ENCODE measurements at regions not wholly inside any gene's neighbourhood (a gene's known extent, or its start where the extent isn't known, plus 50 kb on each side); places are given as distances from the start of the nearest gene placed in this dataset.
"Not testable (repeated sequence)": the region's sequence is repeated elsewhere in the genome, so short reads cannot be mapped to it uniquely, and the experiment has no call there.

DNA sequence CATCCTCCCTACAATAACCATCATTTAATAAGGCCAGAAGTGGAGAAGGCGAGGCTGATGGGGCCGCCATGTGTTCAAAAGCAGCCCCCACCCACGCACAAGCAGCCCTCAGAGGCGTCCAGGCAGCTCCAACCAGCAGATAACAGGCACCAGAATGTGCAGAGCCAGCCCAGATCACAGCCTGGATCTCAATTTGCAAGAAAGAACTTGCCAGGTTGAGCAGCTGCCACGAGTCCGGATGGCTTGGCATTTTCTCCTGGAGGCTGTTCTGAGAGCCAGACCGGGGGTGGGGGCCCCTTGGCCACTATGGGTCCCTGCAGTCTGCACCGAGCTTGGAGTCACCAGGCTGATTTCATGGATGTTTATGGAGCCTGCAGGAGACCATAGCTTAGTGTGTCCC, 338.1 kb downstream of the PREX1 start:
- Histone ChIP-seq H3K27me3 (replicated peaks) (no peaks in the 10 kb centered on the region), H3K36me3 (replicated peaks) (no peaks in the 10 kb centered on the region), H3K4me3 (ENCODE audit: low read depth, low read length) (no peak overlapping the region), H3K27ac (no peak overlapping the region)
- TF ChIP-seq, protein P1, sequence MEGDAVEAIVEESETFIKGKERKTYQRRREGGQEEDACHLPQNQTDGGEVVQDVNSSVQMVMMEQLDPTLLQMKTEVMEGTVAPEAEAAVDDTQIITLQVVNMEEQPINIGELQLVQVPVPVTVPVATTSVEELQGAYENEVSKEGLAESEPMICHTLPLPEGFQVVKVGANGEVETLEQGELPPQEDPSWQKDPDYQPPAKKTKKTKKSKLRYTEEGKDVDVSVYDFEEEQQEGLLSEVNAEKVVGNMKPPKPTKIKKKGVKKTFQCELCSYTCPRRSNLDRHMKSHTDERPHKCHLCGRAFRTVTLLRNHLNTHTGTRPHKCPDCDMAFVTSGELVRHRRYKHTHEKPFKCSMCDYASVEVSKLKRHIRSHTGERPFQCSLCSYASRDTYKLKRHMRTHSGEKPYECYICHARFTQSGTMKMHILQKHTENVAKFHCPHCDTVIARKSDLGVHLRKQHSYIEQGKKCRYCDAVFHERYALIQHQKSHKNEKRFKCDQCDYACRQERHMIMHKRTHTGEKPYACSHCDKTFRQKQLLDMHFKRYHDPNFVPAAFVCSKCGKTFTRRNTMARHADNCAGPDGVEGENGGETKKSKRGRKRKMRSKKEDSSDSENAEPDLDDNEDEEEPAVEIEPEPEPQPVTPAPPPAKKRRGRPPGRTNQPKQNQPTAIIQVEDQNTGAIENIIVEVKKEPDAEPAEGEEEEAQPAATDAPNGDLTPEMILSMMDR (IDR thresholded peaks at IDR 0.05; ENCODE audit: low read depth, low read length, missing control alignments), result no peak
- DNase-seq, result no peak
- in situ Hi-C loops (cut with HindIII; ENCODE audit: low pct_ligation_motif_present, low sequenced_read_pairs), result no loop called here

DNA sequence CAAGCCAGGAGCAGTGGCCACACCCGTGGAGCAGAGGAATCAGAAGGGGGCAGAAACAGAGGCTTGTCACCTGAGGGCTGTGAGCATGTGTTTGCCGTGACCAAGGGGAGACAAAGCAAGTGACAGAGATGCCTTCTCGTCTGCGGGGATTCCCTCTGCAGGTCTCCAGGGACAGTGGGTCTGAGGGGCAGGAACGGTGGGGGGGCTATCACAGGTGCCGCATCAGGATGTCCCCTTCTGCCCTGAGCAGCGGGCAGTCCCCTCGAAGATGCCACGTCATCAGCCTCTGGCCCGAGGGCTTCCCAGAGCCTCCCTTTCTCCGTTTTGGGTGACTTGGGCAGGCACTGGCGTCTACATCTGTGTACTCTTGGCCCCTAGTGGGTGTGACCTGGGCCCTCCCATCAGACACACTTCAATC, 338.7 kb downstream of the PREX1 start:
- Histone ChIP-seq H3K27ac (no peak overlapping the region), H3K4me3 (ENCODE audit: low read depth, low read length) (no peak overlapping the region), H3K27me3 (replicated peaks) (no peaks in the 10 kb centered on the region), H3K36me3 (replicated peaks) (no peaks in the 10 kb centered on the region)
- DNase-seq, result no peak
- TF ChIP-seq, protein P1 (IDR thresholded peaks at IDR 0.05; ENCODE audit: low read depth, low read length, missing control alignments), result no peak
- in situ Hi-C loops (cut with HindIII; ENCODE audit: low pct_ligation_motif_present, low sequenced_read_pairs), result no loop called here

DNA sequence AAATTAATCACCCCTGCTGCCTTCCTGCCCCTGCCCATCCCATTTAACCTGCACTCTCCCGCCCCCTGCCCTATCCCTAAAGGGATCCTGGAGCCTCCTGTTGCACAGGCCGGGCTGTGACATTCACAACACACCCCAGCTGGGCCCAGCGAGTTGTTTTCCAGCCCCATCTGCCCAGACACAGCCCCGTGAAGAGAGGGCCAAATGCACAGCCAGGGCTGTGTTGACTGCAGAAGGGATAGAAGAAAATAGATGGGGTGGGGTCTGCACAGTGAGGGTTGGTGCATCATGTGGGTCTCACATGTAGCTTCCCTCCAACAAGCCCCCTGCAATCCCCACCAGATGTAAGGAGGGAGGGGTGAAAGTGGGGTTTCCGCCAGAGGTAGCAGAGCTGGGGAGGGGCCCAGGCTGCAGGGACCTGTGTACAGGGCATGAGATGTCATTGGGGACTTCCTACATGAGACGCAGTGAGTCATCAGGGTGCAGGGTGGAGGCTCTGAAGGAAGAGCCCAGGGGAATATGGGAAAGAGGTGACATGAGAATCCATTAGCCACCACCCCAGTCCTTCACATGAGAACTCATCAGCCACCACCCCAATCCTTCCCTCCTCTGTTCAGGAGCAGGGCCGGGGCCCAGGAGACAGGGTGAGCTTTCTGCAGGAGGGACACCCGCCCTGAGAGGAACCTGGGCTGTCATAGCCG, 339.3 kb downstream of the PREX1 start:
- H3K27ac ChIP-seq; H3K27me3 ChIP-seq (replicated peaks); DNase-seq; H3K4me3 ChIP-seq (ENCODE audit: low read depth, low read length); H3K36me3 ChIP-seq (replicated peaks); in situ Hi-C loops (cut with HindIII; ENCODE audit: low pct_ligation_motif_present, low sequenced_read_pairs): not testable (repeated sequence)

DNA sequence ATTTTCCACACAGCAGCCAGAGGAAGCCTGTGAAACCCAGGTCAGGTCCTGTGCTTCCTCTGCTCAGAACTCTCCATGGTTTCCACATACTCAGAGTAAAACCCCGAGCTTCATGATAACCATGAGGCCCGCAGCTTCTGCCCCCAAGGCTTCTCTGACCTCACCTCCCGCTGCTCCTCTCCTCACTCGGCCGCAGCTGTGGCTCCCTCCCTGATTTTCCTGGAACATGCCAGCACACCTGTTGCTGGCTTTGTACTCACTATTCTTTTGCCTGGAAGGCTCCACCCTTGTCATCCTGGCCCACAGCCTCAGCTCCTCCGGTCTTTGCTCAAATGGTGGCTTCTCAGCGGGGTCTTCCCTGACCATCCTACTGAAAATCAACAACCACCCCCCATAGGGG, 341.7 kb downstream of the PREX1 start:
- no peak overlapping the region for H3K27ac ChIP-seq
- no peak for DNase-seq
- TF ChIP-seq, protein P1 (IDR thresholded peaks at IDR 0.05; ENCODE audit: low read depth, low read length, missing control alignments), result no peak
- in situ Hi-C loops (cut with HindIII; ENCODE audit: low pct_ligation_motif_present, low sequenced_read_pairs), result no loop called here
- H3K27me3 ChIP-seq (replicated peaks), result no peaks in the 10 kb centered on the region
- H3K4me3 ChIP-seq (ENCODE audit: low read depth, low read length), result no peak overlapping the region
- no peaks in the 10 kb centered on the region for H3K36me3 ChIP-seq (replicated peaks)

DNA sequence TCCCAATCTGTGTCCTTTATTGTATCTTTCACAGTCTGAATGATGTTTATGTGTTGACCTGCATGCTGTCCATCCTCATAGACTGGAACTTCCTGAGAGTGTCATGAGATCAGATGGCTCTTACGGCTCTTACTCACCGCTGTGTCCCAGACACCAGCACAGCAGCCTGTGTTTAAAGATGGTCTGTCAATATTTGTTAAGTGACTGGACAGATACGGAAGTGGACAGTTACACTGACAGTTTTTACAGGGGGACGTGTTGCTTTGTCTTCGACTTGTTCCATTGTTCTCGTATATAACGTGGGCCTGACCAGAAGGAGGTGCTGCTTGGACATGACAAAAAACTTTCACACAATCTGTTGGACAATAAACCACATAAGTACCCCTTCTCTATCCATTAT, 342.6 kb downstream of the PREX1 start:
- H3K27ac ChIP-seq; H3K36me3 ChIP-seq (replicated peaks); H3K4me3 ChIP-seq (ENCODE audit: low read depth, low read length); DNase-seq; H3K27me3 ChIP-seq (replicated peaks); in situ Hi-C loops (cut with HindIII; ENCODE audit: low pct_ligation_motif_present, low sequenced_read_pairs): not testable (repeated sequence)

DNA sequence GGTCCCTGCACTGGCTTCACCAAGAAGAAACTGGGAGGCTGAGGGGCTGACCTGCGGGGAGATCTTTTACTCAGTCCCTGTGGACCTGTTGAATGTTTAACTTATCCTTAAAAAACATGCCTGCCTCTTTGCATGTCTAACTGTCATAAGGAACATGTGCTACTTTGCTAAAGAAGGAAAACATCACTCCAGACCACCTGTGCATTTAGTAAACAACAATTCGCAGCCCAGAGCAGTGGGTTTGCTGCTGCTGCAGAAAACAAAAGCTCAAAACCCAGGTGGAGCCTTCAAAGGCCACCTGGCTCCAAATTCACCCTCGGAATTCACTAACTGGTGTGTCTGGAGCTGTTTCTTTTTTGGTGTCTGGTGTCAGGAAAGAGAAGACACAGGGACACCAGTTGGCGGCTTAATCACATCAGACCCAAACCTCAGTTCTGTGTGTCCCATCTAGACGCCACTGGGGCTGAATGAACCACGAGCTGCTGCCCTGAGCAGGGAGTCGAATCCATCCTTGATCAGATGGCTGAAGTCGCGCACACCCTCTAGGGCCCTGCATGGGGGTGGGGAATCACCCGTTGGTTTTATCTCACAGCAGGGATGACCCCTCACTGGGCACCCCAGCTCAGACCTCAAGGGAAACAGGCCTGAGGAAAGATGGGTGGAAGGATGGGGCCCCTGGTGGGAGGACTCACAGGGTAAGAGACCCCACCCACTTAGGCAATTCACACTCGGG, 344.3 kb downstream of the PREX1 start:
- DNase-seq, result no peak
- Histone ChIP-seq H3K27ac (no peak overlapping the region), H3K27me3 (replicated peaks) (peaks cover 2% of the 10 kb centered on the region), H3K4me3 (ENCODE audit: low read depth, low read length) (no peak overlapping the region), H3K36me3 (replicated peaks) (no peaks in the 10 kb centered on the region)
- TF ChIP-seq, protein P1 (IDR thresholded peaks at IDR 0.05; ENCODE audit: low read depth, low read length, missing control alignments), result no peak
- in situ Hi-C loops (cut with HindIII; ENCODE audit: low pct_ligation_motif_present, low sequenced_read_pairs), result no loop called here

Data from brain microvascular endothelial cell (primary cell).